Astrocyte (in vitro differentiated cells and primary cell): ENCODE measurements at regions not wholly inside any gene's neighbourhood (a gene's known extent, or its start where the extent isn't known, plus 50 kb on each side); places are given as distances from the start of the nearest gene placed in this dataset.

ENCODE experiments used
- EZH2 ChIP-seq: IDR thresholded peaks from 2 replicates; pipeline ENCODE4 v1.6.1; 2012; ENCODE audit warnings: mild to moderate bottlenecking, low read length, inconsistent platforms; ENCODE audit not compliant: insufficient read depth
- TF ChIP-seq, protein P1 (sequence below): IDR thresholded peaks from 2 replicates; pipeline ENCODE4 v1.5.1; 2011; ENCODE audit warnings: low read depth, mild to moderate bottlenecking, inconsistent platforms, low read length, moderate library complexity; ENCODE audit not compliant: insufficient read depth

DNA sequence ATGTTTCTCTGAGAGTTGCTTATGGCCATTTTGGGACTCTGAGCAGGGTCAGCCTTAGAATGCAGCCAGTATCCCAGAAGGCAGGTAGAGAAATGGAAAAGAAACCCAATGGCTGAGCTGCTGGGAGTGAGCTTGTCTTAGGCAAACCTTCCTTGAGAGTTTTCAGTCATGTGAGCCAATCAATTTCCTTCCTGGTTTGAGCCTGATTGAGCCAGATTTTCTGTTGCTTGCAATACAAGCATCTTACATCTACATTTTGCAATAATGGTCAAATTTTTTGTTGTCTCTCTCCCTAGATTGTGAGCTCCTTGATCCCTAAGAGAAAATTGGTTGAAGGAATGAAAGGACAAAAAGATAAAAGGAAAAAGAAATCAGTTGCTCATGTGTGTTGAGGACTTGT lies 155.3 kb downstream of the SNX18 start:
- TF ChIP-seq, protein P1, sequence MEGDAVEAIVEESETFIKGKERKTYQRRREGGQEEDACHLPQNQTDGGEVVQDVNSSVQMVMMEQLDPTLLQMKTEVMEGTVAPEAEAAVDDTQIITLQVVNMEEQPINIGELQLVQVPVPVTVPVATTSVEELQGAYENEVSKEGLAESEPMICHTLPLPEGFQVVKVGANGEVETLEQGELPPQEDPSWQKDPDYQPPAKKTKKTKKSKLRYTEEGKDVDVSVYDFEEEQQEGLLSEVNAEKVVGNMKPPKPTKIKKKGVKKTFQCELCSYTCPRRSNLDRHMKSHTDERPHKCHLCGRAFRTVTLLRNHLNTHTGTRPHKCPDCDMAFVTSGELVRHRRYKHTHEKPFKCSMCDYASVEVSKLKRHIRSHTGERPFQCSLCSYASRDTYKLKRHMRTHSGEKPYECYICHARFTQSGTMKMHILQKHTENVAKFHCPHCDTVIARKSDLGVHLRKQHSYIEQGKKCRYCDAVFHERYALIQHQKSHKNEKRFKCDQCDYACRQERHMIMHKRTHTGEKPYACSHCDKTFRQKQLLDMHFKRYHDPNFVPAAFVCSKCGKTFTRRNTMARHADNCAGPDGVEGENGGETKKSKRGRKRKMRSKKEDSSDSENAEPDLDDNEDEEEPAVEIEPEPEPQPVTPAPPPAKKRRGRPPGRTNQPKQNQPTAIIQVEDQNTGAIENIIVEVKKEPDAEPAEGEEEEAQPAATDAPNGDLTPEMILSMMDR = no peak
- TF ChIP-seq EZH2 = no peak
